Upper lobe of right lung (tissue), 1 donor: ENCODE measurements at regions not wholly inside any gene's neighbourhood (a gene's known extent, or its start where the extent isn't known, plus 50 kb on each side); places are given as distances from the start of the nearest gene placed in this dataset.

Experiments used
- ATAC-seq: fragments of 200-7000 bp; cut with Tn5 transposase; one replicate; pipeline ENCODE4 v1.9.1; 2020; ENCODE audit warnings: mild to moderate bottlenecking, moderate library complexity
- DNase-seq: peaks from one replicate; pipeline ENCODE4 v3.0.0-alpha.2; 2020
- H3K27ac ChIP-seq: fragments of 200-600 bp; one replicate; pipeline ENCODE4 v1.8.0; 2022
- H3K27me3 ChIP-seq: fragments of 200-600 bp; one replicate; pipeline ENCODE4 v1.8.0; 2022; ENCODE audit warnings: mild to moderate bottlenecking
- H3K36me3 ChIP-seq: fragments of 200-600 bp; one replicate; pipeline ENCODE4 v1.8.0; 2022
- H3K4me1 ChIP-seq: fragments of 200-600 bp; one replicate; pipeline ENCODE4 v1.8.0; 2022
- H3K4me3 ChIP-seq: fragments of 200-600 bp; one replicate; pipeline ENCODE4 v1.8.0; 2022; ENCODE audit warnings: mild to moderate bottlenecking
- H3K9me3 ChIP-seq: fragments of 200-600 bp; one replicate; pipeline ENCODE4 v1.8.0; 2022
- CTCF ChIP-seq: fragments of 200-600 bp; IDR thresholded peaks from one replicate; pipeline ENCODE4 v1.8.0; 2022; ENCODE audit warnings: antibody characterized with exemption
- intact Hi-C: fragments of 100-400 bp; cut with DNase I; formaldehyde crosslinking; loops from one replicate; pipeline ENCODE4 v1.11.0; 2022
- donor health status: DM: no; HTN: yes; CAD: no; lungs with severe emphysema.

DNA sequence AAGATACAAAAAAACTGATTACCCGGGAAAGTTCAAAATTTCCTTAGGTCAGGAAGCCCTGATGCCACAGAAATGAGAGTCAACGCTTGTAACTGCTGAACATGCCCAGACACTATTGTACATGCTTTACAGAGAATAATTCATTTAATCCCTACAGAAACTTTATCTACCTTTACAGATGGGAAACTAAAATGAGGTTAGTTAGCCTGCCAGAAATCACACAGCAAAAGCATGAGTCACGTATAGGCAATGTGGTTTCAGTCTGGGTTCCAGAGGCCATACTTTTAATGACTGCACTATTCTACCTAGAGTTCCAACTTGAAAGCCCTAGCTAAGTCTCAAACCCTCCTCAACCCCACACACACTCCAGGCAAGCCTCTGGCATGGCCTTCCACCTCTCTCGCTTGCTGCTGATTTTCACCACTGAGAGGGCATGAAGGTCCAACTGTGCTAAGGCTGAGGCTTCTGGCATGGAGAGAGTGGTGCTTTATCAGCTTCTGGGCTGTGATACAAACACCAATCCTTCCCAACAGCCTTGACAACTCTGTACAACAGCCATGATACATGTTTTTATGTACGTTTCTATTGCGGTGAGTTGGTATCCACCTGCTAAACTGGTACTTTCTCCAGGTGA lies 1011.2 kb upstream of the GHITM start:
- ATAC-seq: no peak
- Histone ChIP-seq H3K27me3 (no peaks in the 10 kb centered on the region), H3K27ac (no peak overlapping the region), H3K9me3 (no peaks in the 10 kb centered on the region), H3K4me3 (no peak overlapping the region), H3K36me3 (no peaks in the 10 kb centered on the region), H3K4me1 (no peaks in the 10 kb centered on the region)
- no peak for DNase-seq
- intact Hi-C loops: no loop called here
- TF ChIP-seq CTCF: no peak

DNA sequence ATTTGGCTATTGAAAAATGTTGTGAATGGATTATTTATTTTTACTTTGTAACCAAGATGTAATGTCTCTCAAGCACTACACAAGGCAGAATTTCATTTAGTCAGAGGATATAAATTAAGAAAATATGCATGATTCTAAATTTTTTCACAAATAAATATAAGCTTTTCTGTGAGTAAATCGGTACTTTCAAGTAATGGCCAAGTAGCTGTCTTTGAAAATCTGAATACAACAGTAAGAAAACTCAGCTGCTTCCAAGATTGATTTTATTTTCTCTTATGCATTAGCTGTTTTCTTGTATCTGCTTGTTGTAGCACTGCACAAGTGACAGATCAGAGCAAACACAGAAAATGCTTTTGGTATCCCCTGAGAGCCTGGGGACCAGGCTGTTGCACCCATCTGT lies 998.5 kb upstream of the GHITM start:
- intact Hi-C loops: no loop called here
- ATAC-seq: no peak
- H3K4me3 ChIP-seq: no peak overlapping the region
- H3K9me3 ChIP-seq: no peaks in the 10 kb centered on the region
- TF ChIP-seq CTCF: no peak
- no peak overlapping the region for H3K27ac ChIP-seq
- no peak for DNase-seq
- no peaks in the 10 kb centered on the region for H3K36me3 ChIP-seq
- H3K27me3 ChIP-seq: no peaks in the 10 kb centered on the region
- H3K4me1 ChIP-seq: no peaks in the 10 kb centered on the region

- ATAC-seq: no peak
- DNase-seq: no peak
- H3K36me3 ChIP-seq: no peaks in the 10 kb centered on the region
These were observed 997.2 kb upstream of the GHITM start for GRCh38 chr10:83142074-83142563.

DNA sequence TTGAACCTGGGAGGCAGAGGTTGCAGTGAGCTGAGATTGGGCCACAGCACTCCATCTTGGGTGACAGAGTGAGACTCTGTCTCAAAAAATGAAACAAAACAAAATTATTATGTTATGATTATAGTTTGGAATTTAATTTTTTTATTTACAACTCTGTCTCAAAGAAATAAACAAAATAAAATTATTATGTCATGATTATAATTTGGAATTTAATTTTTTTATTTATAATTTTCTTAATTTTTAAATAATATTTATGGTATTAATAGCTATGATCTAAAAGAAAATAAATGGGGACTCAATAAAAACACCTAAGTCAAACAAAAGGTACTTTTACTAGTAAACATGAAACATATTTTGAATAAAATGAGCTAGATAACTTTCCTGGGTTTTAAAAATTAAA lies 994.8 kb upstream of the GHITM start:
- intact Hi-C loops: no loop called here
- Histone ChIP-seq H3K27ac (no peak overlapping the region), H3K36me3 (no peaks in the 10 kb centered on the region), H3K4me3 (no peak overlapping the region), H3K27me3 (no peaks in the 10 kb centered on the region), H3K4me1 (no peaks in the 10 kb centered on the region), H3K9me3 (no peaks in the 10 kb centered on the region)
- no peak for TF ChIP-seq CTCF
- DNase-seq (no peak), ATAC-seq (no peak)

More at GRCh38 chr10:83142074-83142563, 997.2 kb upstream of the GHITM start:
- H3K4me3 ChIP-seq: no peak overlapping the region
- no peaks in the 10 kb centered on the region for H3K4me1 ChIP-seq
- no peak overlapping the region for H3K27ac ChIP-seq
- intact Hi-C loops: no loop called here
- no peak for TF ChIP-seq CTCF
- no peaks in the 10 kb centered on the region for H3K9me3 ChIP-seq
- H3K27me3 ChIP-seq: no peaks in the 10 kb centered on the region

- intact Hi-C loops: no loop called here
- no peak overlapping the region for H3K27ac ChIP-seq
- no peaks in the 10 kb centered on the region for H3K9me3 ChIP-seq
- DNase-seq (no peak), ATAC-seq (no peak)
- no peak overlapping the region for H3K4me3 ChIP-seq
- H3K36me3 ChIP-seq: no peaks in the 10 kb centered on the region
- TF ChIP-seq CTCF: no peak
- no peaks in the 10 kb centered on the region for H3K27me3 ChIP-seq
- no peaks in the 10 kb centered on the region for H3K4me1 ChIP-seq
These were observed 985.6 kb upstream of the GHITM start for GRCh38 chr10:83153714-83154113.

GRCh38 chr10:83164156-83164555 lies 975.2 kb upstream of the GHITM start:
- H3K4me1 ChIP-seq: no peaks in the 10 kb centered on the region
- DNase-seq (no peak), ATAC-seq (no peak)
- TF ChIP-seq CTCF: no peak
- H3K9me3 ChIP-seq: no peaks in the 10 kb centered on the region
- H3K36me3 ChIP-seq: no peaks in the 10 kb centered on the region
- H3K4me3 ChIP-seq: no peak overlapping the region
- intact Hi-C loops: no loop called here
- no peak overlapping the region for H3K27ac ChIP-seq
- no peaks in the 10 kb centered on the region for H3K27me3 ChIP-seq
